ENCODE measurements at regions not wholly inside any gene's neighbourhood (a gene's known extent, or its start where the extent isn't known, plus 50 kb on each side); places are given as distances from the start of the nearest gene placed in this dataset.
"Not testable (repeated sequence)": the region's sequence is repeated elsewhere in the genome, so short reads cannot be mapped to it uniquely, and the experiment has no call there.

DNA sequence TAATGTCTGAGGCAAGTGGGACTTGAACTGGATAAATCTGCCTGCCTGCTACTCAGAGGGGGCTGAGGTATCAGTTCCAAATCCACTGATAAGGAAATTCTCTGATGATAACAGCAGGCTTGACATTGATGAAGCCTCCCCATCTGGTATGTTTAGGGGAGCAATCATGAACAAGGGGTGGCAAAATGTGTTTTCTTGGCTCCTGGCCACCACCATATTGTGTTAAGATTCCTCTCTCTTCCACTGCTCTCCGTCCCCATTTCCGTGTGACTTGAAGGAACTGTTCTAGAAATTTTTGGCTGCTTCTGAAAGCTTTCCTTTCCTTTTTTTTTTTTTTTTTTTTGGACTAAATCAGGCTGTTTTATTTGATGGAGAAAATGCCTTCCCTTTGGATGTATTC, 335.3 kb upstream of the NRSN1 start:
- Mint-ChIP-seq H3K36me3 (ENCODE audit: low read depth) (peaks cover 2% of the 10 kb centered on the region), H3K27ac (ENCODE audit: unreplicated experiment) (no peak overlapping the region), H3K4me1 (peaks cover 5% of the 10 kb centered on the region), H3K4me3 (no peak overlapping the region), H3K9me3 (peaks cover 3% of the 10 kb centered on the region), H3K27me3 (ENCODE audit: low read depth) (no peaks in the 10 kb centered on the region)
- TF ChIP-seq, protein P1, sequence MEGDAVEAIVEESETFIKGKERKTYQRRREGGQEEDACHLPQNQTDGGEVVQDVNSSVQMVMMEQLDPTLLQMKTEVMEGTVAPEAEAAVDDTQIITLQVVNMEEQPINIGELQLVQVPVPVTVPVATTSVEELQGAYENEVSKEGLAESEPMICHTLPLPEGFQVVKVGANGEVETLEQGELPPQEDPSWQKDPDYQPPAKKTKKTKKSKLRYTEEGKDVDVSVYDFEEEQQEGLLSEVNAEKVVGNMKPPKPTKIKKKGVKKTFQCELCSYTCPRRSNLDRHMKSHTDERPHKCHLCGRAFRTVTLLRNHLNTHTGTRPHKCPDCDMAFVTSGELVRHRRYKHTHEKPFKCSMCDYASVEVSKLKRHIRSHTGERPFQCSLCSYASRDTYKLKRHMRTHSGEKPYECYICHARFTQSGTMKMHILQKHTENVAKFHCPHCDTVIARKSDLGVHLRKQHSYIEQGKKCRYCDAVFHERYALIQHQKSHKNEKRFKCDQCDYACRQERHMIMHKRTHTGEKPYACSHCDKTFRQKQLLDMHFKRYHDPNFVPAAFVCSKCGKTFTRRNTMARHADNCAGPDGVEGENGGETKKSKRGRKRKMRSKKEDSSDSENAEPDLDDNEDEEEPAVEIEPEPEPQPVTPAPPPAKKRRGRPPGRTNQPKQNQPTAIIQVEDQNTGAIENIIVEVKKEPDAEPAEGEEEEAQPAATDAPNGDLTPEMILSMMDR (conservative IDR thresholded peaks at IDR 0.05), result no peak
- DNase-seq (ENCODE audit: low read depth, low spot score), result no peak

DNA sequence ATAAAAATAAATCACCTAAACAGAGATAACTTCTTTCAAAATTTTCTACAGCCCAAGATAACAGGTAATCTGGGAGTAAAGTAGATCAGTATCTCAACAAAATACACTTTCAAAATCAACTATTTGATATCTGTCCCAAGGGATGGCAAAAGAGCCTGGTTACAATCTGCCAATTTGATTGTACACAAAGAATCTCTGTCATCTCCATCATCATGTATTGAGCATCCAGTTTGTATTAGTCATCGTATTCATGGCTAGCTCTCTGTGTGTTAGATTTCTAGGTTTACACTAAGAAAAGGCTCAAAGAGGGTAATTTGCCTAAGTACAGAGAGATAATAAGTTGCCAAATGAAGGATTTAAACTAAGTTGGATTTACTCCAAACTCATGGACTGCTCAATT, 329.0 kb upstream of the NRSN1 start:
- Mint-ChIP-seq H3K27me3 (ENCODE audit: low read depth) (no peaks in the 10 kb centered on the region), H3K9me3 (peaks cover 5% of the 10 kb centered on the region), H3K4me3 (no peak overlapping the region), H3K4me1 (no peaks in the 10 kb centered on the region), H3K27ac (ENCODE audit: unreplicated experiment) (no peak overlapping the region), H3K36me3 (ENCODE audit: low read depth) (peaks cover 2% of the 10 kb centered on the region)
- DNase-seq (ENCODE audit: low read depth, low spot score), result no peak
- TF ChIP-seq, protein P1 (conservative IDR thresholded peaks at IDR 0.05), result no peak

DNA sequence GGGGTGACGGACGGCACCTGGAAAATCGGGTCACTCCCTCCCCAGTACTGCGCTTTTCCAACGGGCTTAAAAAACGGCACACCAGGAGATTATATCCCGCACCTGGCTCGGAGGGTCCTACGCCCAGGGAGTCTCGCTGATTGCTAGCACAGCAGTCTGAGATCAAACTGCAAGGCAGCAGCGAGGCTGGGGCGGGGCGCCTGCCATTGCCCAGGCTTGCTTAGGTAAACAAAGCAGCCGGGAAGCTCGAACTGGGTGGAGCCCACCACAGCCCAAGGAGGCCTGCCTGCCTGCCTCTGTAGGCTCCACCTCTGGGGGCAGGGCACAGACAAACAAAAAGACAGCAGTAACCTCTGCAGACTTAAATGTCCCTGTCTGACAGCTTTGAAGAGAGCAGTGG, 321.7 kb upstream of the NRSN1 start:
- H3K9me3 Mint-ChIP-seq; H3K27me3 Mint-ChIP-seq (ENCODE audit: low read depth); H3K4me1 Mint-ChIP-seq: not testable (repeated sequence)

DNA sequence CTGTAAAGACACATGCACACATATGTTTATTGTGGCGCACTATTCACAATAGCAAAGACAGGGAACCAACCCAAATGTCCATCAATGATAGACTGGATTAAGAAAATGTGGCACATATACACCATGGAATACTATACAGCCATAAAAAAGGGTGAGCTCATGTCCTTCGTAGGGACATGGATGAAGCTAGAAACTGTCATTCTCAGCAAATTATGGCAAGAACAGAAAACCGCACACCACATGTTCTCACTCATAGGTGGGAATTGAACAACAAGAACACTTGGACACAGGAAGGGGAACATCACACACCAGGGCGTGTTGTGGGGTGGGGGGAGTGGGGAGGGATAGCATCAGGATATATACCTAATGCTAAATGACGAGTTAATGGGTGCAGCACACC, 304.9 kb upstream of the NRSN1 start:
- not testable (repeated sequence) for H3K4me1 Mint-ChIP-seq; H3K4me3 Mint-ChIP-seq; H3K36me3 Mint-ChIP-seq (ENCODE audit: low read depth)

More for the DNA sequence above, 321.7 kb upstream of the NRSN1 start:
- not testable (repeated sequence) for DNase-seq (ENCODE audit: low read depth, low spot score); H3K36me3 Mint-ChIP-seq (ENCODE audit: low read depth); H3K4me3 Mint-ChIP-seq; H3K27ac Mint-ChIP-seq (ENCODE audit: unreplicated experiment)

DNA sequence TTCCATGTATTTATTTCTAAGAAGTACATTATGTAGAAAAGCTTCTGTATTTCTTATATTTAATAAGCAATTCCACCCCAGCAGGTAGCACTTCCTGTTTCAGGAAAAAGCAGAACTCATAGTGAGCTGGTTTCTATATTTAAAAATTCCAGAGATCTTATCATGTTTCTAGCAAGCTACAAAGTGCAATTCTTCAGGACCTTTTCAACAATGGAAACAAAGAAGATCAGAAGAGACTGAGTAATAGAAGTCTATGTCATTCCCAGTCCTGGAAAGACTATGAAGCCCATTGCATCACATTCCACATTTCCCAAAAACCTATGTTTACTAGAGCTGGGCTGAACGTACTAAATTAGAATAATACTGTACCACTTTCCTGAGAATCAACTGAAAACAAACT, 302.6 kb upstream of the NRSN1 start:
- Mint-ChIP-seq H3K36me3 (ENCODE audit: low read depth) (peaks cover 4% of the 10 kb centered on the region), H3K9me3 (peaks cover 9% of the 10 kb centered on the region), H3K27ac (ENCODE audit: unreplicated experiment) (no peak overlapping the region), H3K4me1 (peaks cover 4% of the 10 kb centered on the region), H3K27me3 (ENCODE audit: low read depth) (no peaks in the 10 kb centered on the region), H3K4me3 (no peak overlapping the region)
- DNase-seq (ENCODE audit: low read depth, low spot score), result no peak
- TF ChIP-seq, protein P1 (conservative IDR thresholded peaks at IDR 0.05), result no peak

More for the DNA sequence above, 304.9 kb upstream of the NRSN1 start:
- H3K9me3 Mint-ChIP-seq, result peaks cover 11% of the 10 kb centered on the region
- not testable (repeated sequence) for DNase-seq (ENCODE audit: low read depth, low spot score); H3K27ac Mint-ChIP-seq (ENCODE audit: unreplicated experiment); H3K27me3 Mint-ChIP-seq (ENCODE audit: low read depth)

DNA sequence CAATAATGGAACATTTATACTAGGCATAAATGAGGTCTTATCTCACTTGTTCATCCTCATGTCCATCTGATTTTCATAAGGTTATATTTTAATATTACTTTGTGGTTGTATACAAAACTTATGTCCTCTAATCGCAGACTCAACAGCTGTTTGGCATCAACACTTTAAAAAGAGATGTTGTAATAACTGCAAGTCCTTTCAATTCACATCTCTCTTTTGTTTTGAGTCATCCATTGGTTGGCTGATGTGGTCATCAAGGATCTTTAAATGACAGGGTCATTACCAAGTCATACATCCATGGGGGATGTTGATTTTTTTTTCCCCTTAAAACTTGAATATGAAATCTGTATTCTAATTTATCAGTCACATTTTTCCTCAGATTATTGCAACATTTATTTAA, 299.4 kb upstream of the NRSN1 start:
- TF ChIP-seq, protein P1 (conservative IDR thresholded peaks at IDR 0.05), result no peak
- H3K9me3 Mint-ChIP-seq, result peaks cover 2% of the 10 kb centered on the region
- no peak for DNase-seq (ENCODE audit: low read depth, low spot score)
- peaks cover 4% of the 10 kb centered on the region for H3K4me1 Mint-ChIP-seq
- no peaks in the 10 kb centered on the region for H3K27me3 Mint-ChIP-seq (ENCODE audit: low read depth)
- no peaks in the 10 kb centered on the region for H3K36me3 Mint-ChIP-seq (ENCODE audit: low read depth)
- no peak overlapping the region for H3K4me3 Mint-ChIP-seq
- H3K27ac Mint-ChIP-seq (ENCODE audit: unreplicated experiment), result no peak overlapping the region

DNA sequence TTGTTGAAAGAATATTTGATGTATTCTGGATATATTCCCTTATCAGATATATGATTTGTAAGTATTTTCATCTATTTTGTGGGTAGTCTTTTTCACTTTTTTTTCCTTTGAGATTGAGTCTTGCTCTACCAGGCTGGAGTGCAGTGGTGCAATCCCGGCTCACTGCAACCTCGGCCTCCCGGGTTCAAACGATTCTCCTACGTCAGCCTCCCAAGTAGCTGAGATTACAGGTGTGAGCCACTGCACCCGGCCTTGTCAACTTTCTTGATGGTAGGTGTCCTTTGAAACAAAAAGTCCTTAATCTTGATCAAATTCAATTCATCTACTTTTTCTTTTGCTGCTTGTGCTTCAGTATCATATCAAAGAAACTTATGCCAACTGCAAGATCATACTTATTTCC, 297.2 kb upstream of the NRSN1 start:
- no peaks in the 10 kb centered on the region for H3K36me3 Mint-ChIP-seq (ENCODE audit: low read depth)
- H3K27ac Mint-ChIP-seq (ENCODE audit: unreplicated experiment), result no peak overlapping the region
- TF ChIP-seq, protein P1 (conservative IDR thresholded peaks at IDR 0.05), result no peak
- DNase-seq (ENCODE audit: low read depth, low spot score), result no peak
- H3K9me3 Mint-ChIP-seq, result peaks cover 2% of the 10 kb centered on the region
- no peak overlapping the region for H3K4me3 Mint-ChIP-seq
- no peaks in the 10 kb centered on the region for H3K4me1 Mint-ChIP-seq
- H3K27me3 Mint-ChIP-seq (ENCODE audit: low read depth), result no peaks in the 10 kb centered on the region
